CD4-positive, alpha-beta T cell treated with Interleukin-4 for 4 hours (primary cell): ENCODE measurements at regions not wholly inside any gene's neighbourhood (a gene's known extent, or its start where the extent isn't known, plus 50 kb on each side); places are given as distances from the start of the nearest gene placed in this dataset.

Experiments used
- DNase-seq: peaks from one replicate; pipeline ENCODE4 v3.0.0-alpha.2; 2020

DNA sequence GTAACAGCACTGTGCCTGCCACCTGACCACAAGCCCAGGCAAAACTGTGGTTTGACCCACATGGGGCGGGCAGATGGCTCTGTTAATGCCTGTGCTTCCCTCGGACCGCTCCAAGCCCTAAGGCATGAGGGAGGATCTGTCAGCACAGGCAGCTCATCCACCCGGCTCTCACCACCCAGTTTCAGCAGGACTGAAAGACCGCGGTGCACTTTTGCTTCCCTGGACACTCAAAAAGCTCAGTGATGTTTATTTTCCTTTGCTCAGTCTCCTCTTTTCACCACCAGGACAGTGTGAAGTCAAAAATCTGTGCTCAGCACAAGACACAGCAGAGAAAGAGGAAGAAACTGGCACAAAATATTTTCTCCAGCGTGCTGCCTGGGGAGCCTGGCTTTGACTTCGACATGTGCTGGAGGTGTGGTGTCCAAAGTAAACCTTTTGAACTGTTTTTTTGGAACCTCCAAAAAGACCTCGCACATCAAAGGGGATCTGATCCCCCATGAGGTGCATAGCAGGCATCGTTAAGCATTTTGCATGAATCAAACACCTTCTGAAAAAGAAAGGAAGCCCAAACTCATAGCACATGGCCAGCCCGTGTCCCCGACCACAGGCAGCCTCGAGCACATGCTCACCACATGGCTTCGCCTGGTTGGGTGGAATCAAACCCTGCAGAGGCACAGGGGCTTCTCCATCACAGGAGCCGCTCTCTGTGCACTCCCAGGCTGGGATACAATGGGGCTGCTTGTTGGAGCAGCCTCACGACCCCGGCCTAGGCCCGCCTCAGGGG is 441.7 kb upstream of the JARID2 start:
- no peak for DNase-seq

DNA sequence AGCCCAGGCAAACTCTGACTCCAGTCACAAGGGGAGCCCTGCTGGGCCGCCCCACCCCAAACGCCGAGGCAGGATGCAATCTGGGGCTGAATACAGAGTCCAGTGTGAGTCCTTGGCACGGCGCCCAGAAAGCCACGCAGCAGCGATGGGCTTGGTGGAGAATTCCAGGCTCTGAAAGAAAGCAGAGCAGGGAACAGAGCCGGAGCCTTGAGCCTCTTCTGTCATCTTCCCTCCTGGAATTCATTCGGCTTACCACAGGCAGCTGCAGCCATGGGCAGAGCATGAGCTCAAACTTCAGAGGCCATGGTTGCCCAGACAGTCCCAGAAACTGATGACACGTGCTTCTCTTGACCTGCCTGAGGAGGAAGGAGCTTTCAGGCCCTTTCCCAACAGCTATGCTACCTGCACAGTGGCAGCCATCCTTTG is 441.1 kb upstream of the JARID2 start:
- DNase-seq: no peak

DNA sequence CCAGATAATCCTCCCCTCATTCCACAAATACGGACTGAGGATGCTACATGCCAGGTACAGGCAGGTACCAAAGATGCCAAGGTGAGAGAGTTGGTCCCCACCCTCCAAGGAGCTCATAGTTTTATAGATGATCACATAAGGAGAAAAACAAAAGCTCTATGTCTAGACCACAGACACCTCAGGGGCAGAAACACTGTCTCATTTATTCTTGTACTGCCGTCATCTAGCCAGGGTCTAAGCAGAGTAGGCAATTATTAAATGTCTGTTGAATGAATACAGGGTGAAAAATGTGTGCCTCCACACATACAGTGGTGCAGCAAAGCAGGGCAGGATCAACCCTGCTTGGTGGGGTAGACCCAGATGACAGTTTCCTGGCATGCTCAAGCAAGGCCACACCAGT is 439.8 kb upstream of the JARID2 start:
- DNase-seq: no peak

DNA sequence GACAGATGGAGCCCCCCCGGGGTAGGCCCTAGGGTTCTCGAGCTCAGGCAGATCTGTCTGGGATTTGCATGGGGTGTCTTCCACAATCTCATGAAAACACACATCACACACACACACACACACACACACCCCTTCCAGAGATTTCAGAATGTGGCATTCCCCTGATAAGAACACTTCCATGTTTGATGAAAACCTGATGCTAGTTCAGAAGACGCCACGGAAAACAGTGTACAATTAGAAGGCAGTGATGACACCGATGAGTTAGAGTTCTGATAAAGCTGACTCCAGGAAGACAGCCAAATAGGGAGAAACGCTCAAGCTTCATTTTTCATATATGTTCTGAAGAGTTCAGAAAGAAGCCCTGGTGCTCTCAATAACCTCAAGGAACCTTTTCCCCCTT is 438.7 kb upstream of the JARID2 start:
- no peak for DNase-seq

DNA sequence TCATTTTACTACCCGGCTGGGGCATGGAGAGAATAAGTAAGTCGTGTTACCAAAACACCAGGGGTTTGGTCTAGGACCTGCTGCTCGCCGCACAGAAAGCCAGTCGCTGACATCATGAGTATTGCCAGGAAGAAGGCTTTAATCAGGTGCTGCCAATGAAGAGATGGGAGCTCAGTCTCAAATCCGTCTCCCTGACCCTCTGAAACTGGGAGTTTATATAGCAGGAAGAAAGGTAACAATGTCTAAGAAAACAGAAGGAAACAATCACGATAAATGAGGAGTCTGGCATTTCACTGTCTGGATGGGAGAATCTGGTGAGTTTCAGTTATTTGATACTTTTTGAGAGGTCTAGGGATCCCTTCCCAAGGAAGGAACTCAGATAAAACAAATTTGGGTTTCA is 437.9 kb upstream of the JARID2 start:
- DNase-seq: no peak

DNA sequence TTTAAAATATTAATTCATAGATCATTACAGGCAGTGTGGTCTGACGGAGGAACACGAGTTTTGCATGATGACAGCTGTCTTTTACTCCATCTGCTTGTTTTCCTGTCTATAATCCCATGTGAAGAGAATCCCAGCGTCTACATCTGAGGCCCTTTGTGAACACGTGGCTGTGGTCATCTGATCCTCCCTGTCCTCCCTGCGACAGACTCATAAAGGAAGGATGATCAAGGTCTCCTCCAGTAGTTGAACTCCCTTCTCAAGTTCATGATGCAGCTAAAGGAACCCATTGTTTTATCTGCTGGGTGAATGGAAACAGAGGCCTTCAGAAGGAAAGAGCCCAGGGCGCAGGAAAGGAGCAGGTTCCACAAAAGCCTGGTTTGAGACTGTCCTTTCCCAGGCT is 435.8 kb upstream of the JARID2 start:
- no peak for DNase-seq

DNA sequence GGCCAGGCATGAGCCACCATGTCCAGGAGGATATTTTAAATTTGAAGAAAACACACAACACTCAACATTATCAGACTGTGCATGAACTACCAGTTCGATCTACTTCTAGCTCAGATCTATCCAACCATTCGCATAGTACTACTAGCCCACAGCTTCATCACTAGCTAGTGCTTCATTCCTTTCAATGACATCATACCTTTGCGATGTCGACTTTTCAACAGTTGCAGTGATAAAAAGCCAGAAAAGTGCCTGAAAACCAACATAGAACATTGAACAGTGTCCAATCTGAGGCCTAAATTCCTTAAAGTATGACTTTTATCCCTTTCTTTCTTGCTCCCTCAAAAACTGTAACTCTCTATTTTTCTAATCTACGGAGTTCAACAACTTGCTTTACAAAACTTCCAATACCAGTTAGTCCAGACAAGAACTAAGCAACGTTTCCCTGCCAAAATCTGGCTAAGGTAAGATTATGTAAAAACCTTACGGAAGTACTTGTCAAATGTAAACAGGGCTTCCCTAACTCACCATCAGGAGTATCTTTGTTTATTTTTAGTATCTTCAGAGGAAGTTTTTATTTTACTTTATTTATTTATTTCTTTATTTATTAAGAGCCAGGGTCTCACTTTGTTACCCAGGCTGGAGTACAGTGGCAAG is 434.0 kb upstream of the JARID2 start:
- no peak for DNase-seq

DNA sequence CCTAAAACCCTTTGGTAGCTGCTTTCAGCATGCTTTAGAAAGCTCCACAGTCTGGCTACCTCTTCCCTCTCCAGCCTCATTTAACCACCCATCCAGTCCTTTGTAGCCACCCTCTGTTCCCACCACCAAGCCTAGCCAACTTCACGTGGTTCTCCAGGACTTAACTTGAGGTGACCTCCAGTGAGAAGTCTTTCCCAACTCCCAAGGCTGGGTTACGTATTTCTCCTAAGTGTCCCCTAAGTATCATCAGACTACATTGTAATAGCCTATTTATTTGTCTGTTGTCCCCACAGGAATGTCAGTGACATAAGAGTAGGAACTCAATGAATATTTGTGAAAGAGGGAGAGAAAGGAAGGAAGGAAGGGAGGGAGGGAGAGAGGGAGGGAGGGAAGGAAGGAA is 431.9 kb upstream of the JARID2 start:
- no peak for DNase-seq

DNA sequence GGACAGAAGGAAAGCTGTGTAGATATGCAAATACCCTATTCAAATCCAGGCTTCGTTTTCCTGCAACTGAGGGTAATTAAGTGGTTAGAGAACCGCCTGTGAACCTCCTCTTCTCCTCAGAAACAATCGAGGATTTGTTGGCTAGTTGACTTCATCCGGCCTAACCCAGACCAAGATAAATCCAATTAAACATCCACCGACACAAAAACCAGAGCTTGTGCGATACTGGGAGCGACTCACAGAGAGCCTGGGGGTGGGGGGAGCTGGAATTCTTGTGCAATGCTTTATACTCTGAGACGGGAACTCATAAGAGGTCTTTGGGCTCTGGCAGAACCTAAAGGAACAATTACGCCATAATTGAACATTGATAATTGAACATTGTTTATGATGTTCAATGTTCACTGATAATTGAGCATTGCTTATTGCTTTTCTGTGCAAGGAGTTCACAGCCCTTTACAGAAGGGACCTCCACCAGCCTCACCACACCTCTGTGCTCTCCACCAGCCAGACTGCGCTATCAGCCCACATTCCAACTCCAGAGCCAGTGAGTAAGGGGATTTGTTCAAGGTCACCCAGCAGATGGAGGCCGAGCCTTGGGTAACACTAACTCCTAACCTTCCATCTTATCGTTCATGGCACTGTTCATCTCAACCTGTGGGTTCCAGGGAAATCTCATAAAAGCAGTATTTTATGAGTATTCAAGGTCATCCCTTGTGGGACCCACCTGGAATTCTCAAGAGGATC is 429.6 kb upstream of the JARID2 start:
- no peak for DNase-seq

DNA sequence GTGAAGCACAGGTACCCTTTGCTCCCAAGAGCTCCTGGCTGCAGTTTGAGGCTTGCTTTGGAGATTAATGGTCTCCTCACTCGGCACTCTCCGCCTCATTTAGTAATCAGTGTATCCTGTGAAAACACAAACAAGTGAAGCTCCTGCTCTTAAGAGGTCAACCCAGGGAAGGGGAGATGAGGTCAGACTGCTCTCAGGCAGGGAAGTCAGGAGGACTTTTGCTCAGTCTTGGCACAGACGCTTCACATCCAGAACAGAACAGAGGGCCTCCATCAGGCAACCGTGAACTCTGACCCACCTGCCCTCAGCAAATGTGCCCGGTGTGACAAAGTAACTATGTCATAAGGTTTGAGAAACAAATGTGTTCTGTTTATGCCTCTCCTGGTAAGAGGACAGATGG is 428.8 kb upstream of the JARID2 start:
- DNase-seq: no peak

DNA sequence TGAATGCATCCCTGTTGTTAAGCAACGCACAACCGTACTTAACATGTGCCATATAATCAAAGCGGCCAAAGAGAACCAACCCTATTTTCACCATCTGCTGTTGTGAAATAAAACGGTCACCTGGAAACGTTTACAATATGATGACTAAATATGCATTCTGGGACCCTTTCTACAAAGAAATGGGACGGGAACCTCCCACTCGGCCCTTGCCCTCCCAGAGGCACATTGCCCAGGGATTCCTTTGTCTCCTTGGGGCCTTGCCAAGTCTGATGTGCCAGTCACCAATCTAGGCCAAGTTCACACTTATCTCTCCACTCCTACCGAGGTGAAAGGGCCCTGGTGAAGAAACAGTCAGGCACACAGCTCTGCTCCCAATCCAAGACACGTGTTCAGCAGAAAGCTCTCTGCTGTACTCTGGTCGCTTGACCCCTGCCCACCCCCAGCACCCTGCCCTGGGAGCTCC is 427.4 kb upstream of the JARID2 start:
- DNase-seq: no peak

DNA sequence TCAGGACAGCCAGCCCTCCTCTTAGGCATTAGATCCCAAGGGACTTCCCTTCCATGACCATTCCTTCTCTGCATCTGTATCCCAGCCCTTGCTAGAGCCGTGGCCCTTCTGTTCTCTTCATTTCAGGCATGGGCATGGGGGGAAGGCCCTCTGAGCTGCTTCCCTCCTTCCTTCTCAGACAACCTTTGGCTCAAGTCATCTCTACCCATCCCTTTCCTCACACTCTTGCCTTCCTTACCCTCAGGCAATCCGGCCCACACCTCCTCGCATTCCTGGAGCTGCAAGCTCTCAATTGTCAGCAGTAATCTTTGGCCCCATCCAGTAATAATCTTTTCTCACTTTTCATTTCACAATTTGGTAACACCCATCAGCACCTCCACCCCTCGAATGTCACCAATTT is 426.9 kb upstream of the JARID2 start:
- DNase-seq: no peak

DNA sequence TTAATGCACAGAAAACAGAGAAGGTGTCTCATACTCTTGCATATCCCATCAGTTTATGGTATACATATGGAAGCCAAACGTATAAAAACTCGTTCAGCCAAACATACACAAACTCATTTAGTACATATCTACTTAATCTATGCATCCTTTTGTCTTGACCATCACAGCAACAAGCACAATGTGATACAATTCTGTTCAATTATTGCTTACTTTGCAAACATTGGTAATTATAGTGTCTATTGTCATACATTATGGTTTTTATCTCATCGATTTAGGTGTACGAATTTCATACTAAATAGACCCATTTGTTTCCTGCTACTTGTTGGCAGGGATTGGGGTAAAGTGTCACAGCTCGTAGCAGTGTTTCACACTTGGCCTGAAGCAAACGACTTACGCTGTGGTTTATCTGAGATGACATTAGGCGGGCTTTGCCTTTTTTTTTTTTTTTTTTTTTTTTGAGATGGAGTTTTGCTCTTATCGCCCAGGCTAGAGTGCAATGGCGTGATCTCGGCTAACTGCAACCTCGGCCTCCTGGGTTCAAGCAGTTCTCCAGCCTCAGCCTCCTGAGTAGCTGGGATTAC is 425.9 kb upstream of the JARID2 start:
- DNase-seq: no peak

DNA sequence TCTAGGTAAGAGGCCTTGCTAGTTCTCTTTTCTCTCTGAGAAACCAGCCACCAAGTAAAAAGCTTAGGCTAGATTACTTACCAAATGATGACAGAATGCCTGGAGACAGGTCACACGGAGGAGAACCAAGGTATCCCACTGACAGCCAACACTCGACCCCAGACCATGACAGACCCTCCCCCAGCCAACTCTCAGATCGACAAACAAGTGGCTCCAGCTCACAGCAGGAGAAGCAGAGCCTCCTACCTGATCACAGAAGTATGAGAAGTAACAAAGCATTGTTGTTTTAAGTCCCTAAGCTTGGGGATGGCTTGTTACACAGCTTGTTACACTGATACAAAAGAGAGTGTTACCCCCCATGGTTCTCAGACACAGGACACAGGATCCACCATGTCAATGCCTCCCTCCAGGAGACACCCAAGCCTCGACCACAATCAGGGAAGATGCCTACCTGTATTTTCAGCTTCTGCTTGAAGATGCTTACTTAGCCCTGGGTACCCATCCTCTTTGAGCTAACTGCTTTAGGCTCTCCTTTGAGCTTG is 423.8 kb upstream of the JARID2 start:
- DNase-seq: no peak

DNA sequence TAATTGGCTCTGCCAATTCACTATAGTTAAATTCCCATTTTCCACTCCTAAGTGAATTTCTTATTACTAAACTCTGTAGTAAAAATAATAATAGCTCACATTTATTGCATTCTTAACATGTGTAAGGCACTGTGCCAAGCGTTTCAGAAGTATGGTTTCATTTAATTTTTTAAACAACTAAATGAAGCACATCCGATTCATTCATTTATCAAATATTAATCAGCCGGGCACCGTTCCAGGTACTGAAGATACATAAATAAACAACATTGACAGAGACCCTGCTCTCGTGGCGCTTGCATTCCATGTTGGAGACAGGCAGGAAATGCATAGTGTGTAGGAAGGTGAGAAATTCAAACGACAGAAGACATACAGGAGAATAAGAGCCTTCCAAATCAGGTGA is 423.2 kb upstream of the JARID2 start:
- DNase-seq: no peak

DNA sequence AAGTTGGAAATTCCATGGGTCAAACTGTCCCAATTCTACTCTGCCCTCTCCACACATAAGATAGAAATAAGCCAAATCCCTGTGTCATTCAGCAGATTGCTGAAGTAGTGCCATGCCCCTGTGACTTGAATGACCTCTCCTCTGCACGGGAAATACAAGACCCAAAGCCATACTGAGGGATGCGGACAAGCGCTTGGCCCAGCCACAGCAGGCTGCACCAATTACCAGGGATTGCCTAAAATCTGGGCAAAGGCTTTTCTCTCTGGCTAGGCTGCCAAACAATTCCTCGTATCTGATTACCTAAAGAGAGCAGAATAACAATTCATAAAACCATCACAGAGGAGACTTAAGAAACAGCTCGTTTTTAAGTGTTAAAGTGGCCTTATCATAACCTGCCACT is 421.8 kb upstream of the JARID2 start:
- DNase-seq: no peak

DNA sequence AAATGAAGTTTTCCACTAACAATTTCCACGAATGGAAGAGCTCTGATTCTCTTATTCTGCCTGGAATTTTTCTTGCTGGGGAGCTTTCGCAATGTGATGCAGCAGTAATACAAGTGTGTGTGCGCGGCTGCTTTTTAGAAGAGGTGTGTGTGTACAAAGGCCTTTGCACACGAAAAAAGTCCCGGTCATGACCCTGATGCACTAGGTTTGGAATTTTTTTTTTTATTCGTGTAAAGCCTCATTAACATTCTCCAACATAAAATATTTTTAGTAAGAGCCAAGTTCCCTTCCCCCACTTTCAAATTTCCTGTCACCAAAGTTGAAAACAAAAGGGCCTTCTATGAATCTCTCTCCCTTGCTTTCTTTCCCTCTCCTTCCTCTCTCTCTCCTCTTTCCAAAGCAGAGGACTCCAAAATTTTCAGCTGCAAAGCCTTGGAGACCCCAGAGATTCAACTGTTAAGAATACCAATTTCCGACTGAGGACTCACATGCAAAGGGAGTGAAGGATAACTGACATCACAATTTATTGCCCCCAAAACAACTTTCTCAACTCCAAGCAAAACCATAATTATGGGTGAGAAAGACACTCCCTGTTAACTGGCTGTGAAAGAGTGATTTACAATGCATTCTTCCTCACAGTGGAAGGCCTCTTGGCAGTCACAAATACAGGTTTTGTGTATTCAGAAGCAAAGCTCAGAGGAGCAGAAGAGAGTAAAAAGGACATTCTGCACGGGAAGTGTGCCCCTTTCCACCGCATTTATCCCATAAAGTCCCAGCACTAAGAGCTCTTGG is 421.2 kb upstream of the JARID2 start:
- DNase-seq: no peak

DNA sequence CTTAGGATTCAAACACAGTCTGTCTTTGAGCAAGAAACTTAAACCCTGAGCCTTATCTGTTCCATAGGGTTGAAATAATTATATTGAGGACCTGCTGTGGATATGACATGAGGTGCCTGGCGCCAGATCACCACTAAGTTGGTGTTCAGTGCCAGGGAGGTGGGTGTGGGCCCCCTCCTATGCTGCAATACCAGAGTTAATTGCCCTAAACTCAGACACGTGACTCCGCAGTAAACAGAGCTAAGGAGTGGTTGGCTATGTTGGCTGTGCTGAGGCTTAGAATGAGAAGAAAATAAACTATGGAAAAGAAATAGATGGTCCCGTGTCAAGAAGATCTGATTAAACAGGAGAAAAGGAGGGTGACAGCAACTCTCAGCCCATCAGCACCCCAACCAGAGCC is 419.4 kb upstream of the JARID2 start:
- no peak for DNase-seq

DNA sequence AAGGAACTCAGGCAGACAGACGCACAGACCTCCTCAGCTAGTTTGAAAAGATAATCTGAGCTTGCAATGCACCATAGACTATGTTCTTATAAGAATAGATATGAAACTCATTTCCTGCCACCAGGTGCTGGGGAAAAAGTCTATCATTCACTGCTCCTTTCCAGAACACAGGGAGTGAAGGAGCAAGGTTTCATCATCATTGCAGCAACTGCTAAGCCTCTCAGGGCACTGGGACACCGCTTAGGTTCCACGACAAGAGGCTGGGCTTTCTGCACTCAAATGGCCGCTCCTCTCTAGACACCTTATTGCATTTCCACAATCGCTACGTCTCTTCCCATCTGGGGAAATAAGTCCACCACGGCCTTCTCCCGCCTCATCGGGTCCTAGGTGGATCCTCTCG is 418.5 kb upstream of the JARID2 start:
- DNase-seq: no peak

DNA sequence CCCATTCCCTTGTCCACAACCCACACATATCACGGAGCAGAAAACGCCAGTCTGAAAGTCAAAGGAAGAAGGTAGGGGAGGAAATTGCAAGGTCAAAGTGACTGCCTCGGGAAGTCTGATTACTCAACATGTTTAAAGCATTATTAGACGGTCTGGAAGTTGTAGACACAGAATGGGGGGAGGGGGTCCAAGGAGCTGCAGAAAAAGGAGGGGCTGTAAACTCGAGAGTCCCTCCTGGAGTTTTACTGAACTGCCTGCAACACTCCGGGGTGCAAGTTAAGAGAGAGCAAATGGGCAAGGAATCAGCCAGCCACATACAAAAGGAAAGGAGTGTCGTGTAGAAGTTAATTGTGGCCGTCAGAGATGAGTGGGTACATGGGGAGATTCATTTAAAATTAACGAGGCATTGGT is 417.7 kb upstream of the JARID2 start:
- DNase-seq: no peak

DNA sequence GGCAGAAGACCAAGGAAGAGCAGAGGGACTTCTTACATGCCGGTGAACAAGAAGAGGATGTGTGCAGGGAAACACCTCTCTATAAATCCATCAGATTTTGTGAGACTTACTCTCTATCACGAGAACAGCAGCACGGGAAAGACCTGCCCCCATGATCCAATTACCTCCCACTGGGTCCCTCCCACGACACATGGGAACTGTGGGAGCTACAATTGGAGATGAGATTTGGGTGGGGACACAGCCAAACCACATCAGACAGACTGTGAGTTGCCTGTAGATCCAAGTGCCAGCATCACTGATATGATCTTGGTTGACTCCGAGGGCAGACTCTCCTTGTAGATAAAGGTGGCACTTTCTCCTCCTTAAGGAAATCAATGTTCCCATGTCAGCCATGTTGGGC is 414.8 kb upstream of the JARID2 start:
- DNase-seq: no peak

DNA sequence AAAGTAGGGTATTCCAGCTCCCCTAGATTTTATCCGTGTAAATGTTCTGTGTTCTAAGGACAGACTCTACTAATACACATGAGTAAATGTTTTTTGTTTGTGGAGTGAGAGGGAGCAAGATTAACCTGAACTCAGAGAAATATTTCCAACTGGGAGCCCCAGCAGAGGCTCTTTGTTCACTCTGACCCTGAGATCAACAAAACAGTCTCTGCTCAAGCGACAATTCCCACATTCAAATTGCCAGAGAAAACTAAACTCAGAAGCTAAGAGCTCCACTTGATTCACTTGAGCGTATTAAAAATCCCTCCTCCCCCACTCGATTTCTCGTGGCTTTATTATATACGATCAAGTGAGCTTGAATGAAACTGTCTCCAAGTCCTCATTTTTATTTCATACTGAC is 413.9 kb upstream of the JARID2 start:
- no peak for DNase-seq

DNA sequence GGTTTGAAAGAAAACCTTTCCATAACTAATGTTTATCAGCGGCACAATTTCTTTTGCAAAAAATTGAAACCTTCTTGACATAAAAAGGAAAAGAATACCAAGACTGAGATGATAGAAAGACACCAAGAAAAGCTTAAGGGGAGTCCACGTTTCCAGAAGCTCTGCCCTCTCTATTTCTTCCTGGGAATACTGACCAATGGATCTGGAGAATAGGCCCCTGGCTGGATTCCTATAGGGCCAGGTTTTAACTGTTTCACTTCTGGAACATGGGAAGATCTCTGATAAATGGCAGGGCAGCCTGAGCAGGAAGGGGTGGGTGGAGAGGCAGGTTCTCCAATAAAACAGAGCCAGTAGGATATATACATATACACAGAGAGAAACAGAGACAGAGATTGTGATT is 413.4 kb upstream of the JARID2 start:
- no peak for DNase-seq
